Osteocyte (in vitro differentiated cells): ENCODE measurements at regions not wholly inside any gene's neighbourhood (a gene's known extent, or its start where the extent isn't known, plus 50 kb on each side); places are given as distances from the start of the nearest gene placed in this dataset.

Experiments
- DNase-seq: peaks from one replicate; pipeline ENCODE4 v3.0.0; 2021; ENCODE audit warnings: mixed read lengths; ENCODE audit not compliant: unreplicated experiment; ENCODE audit errors: extremely low spot score
- H3K27ac Mint-ChIP-seq: one replicate; pipeline ENCODE4 v1.8.0; 2021; ENCODE audit warnings: mild to moderate bottlenecking, mixed read lengths; ENCODE audit not compliant: unreplicated experiment
- H3K27me3 Mint-ChIP-seq: one replicate; pipeline ENCODE4 v1.8.0; 2021; ENCODE audit warnings: mixed read lengths; ENCODE audit not compliant: unreplicated experiment
- H3K36me3 Mint-ChIP-seq: one replicate; pipeline ENCODE4 v1.8.0; 2021; ENCODE audit warnings: mixed read lengths; ENCODE audit not compliant: unreplicated experiment
- H3K4me1 Mint-ChIP-seq: one replicate; pipeline ENCODE4 v1.8.0; 2021; ENCODE audit warnings: mixed read lengths; ENCODE audit not compliant: unreplicated experiment
- H3K4me3 Mint-ChIP-seq: one replicate; pipeline ENCODE4 v1.8.0; 2021; ENCODE audit warnings: mild to moderate bottlenecking, moderate library complexity, mixed read lengths; ENCODE audit not compliant: unreplicated experiment
- H3K9me3 Mint-ChIP-seq: one replicate; pipeline ENCODE4 v1.8.0; 2021; ENCODE audit warnings: mixed read lengths; ENCODE audit not compliant: unreplicated experiment
- TF ChIP-seq, protein P1 (sequence below): fragments of 200-600 bp; sonication (generic); IDR thresholded peaks from 2 replicates; pipeline ENCODE4 v1.5.0; 2021; ENCODE audit warnings: antibody characterized with exemption, mild to moderate bottlenecking, moderate library complexity

DNA sequence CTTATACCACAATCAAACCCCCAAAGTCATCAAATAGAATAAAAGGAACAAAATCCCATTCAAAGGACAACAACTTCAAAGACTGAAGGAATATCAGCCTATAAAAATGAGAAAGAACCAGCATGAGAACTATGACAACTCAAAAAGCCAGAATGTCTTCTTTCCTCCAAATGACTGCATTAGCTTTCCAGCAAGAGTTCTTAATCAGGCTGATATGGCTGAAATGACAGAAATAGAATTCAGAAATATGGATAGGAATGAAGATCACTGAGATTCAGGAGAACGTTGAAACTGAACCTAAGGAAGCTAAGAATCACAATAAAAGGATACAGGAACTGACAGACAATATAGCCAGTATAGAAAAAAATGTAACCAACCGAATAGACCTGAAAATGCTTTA lies 109.5 kb downstream of the SINHCAF start:
- Mint-ChIP-seq H3K4me3 (no peak overlapping the region), H3K27ac (no peak overlapping the region), H3K27me3 (peaks cover 49% of the 10 kb centered on the region), H3K9me3 (no peaks in the 10 kb centered on the region), H3K36me3 (no peaks in the 10 kb centered on the region), H3K4me1 (no peaks in the 10 kb centered on the region)
- no peak for DNase-seq
- TF ChIP-seq, protein P1, sequence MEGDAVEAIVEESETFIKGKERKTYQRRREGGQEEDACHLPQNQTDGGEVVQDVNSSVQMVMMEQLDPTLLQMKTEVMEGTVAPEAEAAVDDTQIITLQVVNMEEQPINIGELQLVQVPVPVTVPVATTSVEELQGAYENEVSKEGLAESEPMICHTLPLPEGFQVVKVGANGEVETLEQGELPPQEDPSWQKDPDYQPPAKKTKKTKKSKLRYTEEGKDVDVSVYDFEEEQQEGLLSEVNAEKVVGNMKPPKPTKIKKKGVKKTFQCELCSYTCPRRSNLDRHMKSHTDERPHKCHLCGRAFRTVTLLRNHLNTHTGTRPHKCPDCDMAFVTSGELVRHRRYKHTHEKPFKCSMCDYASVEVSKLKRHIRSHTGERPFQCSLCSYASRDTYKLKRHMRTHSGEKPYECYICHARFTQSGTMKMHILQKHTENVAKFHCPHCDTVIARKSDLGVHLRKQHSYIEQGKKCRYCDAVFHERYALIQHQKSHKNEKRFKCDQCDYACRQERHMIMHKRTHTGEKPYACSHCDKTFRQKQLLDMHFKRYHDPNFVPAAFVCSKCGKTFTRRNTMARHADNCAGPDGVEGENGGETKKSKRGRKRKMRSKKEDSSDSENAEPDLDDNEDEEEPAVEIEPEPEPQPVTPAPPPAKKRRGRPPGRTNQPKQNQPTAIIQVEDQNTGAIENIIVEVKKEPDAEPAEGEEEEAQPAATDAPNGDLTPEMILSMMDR: no peak

DNA sequence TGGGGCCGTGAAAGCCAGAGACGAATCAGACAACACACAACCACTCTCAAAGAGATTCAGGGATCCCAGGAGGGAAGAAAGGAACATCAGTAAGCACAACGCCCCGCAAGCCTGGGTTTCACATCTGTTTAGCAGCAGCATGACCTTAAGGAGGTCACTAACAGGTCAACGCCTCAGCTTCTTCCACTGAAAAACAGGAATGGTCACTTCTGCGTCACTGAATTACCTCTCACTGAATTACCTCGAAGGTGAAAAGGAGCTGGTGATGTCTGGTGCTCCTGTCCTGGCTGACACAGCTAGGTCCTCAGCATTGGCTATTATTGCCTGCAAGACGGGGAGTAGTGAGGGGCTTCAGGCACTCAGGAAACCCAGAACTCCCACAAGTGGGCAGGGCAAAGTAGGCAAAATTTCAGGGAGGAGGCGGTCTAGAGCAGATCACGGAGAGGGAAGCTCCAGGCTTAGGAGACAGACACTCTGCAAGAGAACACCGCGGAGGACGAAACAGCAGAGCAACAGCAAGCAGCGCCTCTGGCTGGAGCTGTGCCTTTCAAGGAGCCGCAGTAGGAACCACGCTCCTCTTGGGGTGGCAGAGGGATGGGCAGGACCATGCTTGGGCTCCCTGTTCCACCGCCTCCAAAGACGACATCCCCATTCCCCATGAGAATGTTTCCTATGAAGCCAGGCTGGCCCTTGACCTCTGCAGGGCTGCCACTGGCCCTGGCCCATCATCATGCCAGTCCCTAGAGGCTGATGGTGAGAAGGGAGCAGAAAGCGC lies 108.4 kb downstream of the SINHCAF start:
- TF ChIP-seq, protein P1: no peak
- no peak overlapping the region for H3K27ac Mint-ChIP-seq
- H3K27me3 Mint-ChIP-seq: peaks cover 43% of the 10 kb centered on the region

DNA sequence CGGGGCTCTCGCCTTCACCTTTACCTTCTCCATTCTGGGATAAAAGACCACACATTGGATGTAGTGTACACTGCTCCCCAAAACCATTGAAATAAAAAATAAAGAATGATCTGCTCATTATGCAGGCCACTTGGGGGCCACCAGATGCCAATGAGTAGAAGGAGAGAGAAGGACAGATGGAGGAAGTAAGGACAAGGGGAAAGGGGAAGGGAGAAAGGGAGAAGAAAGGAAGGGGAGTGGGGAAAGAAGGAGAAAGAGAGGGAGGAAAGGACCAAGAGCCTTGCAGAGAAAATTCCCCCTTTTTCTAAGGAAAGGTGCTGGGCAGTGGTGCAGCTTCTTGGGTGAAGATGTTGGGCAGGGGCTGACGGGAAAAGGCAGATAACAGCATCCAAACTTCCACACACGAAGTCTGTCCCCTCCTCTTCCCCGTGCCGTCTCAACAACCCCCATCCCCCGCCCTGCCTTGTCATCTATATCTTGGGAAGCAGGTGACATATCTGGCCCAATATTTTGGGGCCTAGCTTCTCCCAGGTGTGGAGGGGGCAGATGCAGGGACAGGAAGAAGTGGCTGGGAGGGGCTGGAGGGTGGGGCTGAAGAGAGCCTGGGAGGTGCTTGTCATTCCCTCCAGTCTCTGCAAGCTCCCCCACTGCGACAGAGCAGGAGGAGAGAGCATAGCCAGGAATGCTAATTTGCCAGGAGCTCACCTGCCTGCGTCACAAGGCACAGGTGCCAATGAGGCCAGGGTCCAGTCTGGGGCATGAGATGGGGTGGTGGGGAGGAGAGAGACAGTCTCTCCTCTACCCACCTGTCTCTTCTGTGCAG lies 107.5 kb downstream of the SINHCAF start:
- no peak for DNase-seq
- Mint-ChIP-seq H3K27ac (no peak overlapping the region), H3K9me3 (no peaks in the 10 kb centered on the region), H3K36me3 (no peaks in the 10 kb centered on the region), H3K27me3 (peaks cover 43% of the 10 kb centered on the region), H3K4me3 (no peak overlapping the region), H3K4me1 (no peaks in the 10 kb centered on the region)
- TF ChIP-seq, protein P1: no peak

More for the DNA sequence above, 108.4 kb downstream of the SINHCAF start:
- H3K4me1 Mint-ChIP-seq: no peaks in the 10 kb centered on the region
- no peaks in the 10 kb centered on the region for H3K36me3 Mint-ChIP-seq
- H3K4me3 Mint-ChIP-seq: no peak overlapping the region
- no peak for DNase-seq
- no peaks in the 10 kb centered on the region for H3K9me3 Mint-ChIP-seq

DNA sequence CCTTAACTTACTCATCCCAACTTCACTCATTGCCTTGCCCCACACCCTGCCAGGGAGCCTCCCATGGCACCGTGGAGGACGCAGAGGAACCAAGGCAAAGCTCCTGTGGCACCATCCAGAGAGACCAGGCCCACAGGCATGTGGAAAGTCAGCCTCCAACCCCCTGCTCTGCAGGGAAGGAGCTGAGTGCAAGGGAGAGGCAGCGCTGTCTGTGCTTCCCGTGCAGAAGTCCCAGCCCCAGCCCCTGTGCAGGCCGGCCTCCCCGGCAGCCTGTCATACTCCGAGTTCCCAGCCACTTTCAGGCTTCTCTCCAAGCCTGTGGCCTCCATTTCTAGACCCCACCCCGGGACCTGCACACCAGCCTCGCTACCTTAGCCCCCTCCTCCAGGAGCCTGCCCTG lies 106.4 kb downstream of the SINHCAF start:
- TF ChIP-seq, protein P1: no peak
- no peak overlapping the region for H3K27ac Mint-ChIP-seq
- H3K4me1 Mint-ChIP-seq: no peaks in the 10 kb centered on the region
- no peaks in the 10 kb centered on the region for H3K9me3 Mint-ChIP-seq
- H3K36me3 Mint-ChIP-seq: no peaks in the 10 kb centered on the region
- H3K27me3 Mint-ChIP-seq: peaks cover 41% of the 10 kb centered on the region
- H3K4me3 Mint-ChIP-seq: no peak overlapping the region
- no peak for DNase-seq

DNA sequence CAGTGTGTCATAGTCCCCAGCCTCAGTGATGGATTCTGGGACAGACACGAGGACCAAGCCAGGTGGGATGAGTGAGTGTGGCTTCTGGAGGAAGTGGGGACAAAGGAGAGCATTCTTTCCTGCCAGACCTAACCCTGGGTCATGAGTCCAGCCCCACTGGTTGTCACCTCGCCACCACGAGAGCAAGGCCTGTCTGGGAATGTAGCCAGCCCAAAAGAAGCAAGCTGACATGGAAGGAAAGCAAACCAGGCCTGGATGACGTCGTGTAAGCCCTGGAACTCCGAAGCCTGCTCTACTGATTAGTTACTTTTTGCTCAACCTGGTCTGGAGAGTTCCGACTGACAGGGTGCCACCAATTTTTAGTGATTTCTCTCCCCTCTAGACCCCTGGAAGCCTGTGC lies 105.9 kb downstream of the SINHCAF start:
- no peak overlapping the region for H3K27ac Mint-ChIP-seq
- DNase-seq: no peak
- H3K36me3 Mint-ChIP-seq: no peaks in the 10 kb centered on the region
- no peak overlapping the region for H3K4me3 Mint-ChIP-seq
- no peaks in the 10 kb centered on the region for H3K4me1 Mint-ChIP-seq
- H3K27me3 Mint-ChIP-seq: peaks cover 42% of the 10 kb centered on the region
- TF ChIP-seq, protein P1: no peak
- no peaks in the 10 kb centered on the region for H3K9me3 Mint-ChIP-seq
